ENCODE measurements at regions not wholly inside any gene's neighbourhood (a gene's known extent, or its start where the extent isn't known, plus 50 kb on each side); places are given as distances from the start of the nearest gene placed in this dataset.

DNA sequence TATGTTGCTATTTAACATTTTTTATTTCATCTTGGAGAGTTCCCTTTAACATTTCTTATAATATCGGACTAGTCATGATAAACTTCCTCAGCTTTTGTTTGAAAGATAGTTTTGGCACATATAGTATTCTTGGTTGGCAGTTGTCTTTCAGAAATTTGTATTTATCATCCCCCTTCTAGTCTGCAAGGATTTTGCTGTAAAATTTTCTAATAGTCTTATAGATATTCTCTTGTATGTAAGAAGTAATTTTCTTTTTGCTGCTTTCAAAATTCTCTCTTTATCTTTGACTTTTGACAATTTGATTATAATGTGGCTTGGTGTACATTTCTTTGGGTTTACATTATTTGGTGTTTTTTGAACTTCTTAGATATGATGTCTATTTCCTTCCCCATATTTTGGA, 116.0 kb upstream of the AVPR1A start:
- DNase-seq (ENCODE audit: low read depth in 3 of 3, low spot score in 1 of 3) = no peak

DNA sequence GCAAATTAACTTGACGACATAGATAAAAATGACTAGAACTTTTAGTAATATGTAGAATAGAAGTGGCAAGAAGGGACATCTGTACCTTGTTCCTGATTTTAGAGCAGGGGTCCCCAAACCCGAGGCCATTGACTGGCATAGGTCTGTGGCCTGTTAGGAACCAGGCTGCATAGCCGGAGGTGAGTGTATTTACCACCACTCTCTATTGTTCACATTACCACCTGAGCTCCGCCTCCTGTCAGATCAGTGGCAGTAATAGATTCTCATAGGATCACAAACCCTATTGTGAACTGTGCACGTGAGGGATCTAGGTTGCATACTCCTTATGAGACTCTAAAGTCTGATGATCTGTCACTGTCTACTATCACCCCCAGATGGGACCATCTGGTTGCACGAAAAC, 113.6 kb upstream of the AVPR1A start:
- DNase-seq (ENCODE audit: low read depth in 3 of 3, low spot score in 1 of 3) = no peak

- DNase-seq (ENCODE audit: low read depth in 3 of 3, low spot score in 1 of 3) = no peak
Measured at GRCh38 chr12:63250486-63250885, 99.5 kb upstream of the AVPR1A start.

GRCh38 chr12:63238892-63239291, 87.9 kb upstream of the AVPR1A start:
- DNase-seq (ENCODE audit: low read depth in 3 of 3, low spot score in 1 of 3) = no peak

- DNase-seq (ENCODE audit: low read depth in 3 of 3, low spot score in 1 of 3) = no peak
Measured at GRCh38 chr12:63232896-63233295, 81.9 kb upstream of the AVPR1A start.

- DNase-seq (ENCODE audit: low read depth in 3 of 3, low spot score in 1 of 3) = no peak
Measured at GRCh38 chr12:63228853-63229252, 77.9 kb upstream of the AVPR1A start.

DNA sequence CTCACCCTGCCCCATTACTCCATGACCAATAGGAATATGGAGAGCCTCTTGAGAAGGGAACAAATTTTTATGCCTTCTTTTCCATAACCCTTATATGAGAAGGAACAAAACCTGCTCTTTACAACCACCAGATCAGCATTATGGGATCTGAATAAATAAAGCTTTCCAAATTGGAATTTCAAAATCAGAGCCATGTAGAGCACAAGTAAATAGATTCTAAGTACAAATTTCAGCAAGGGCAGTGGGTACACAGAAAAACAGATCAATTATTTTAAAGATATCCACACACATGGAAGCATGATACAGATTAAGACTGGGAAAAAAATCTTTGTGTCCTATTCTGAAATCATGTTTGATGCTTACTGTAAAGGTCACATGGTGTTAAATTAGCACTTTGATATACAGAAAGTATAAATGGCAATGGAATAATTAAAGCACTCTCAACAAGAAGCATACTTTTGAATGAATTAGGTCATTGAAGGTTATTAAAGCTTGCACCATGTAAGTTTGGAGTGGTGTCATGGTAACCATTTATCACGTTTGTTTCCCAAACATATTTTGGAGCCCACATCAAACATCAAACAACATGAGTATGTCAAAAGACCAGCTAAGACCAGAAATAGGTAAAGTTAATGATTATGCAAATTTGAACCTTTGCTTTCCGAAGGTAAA, 75.9 kb upstream of the AVPR1A start:
- DNase-seq (ENCODE audit: low read depth in 3 of 3, low spot score in 1 of 3) = no peak

- DNase-seq (ENCODE audit: low read depth in 3 of 3, low spot score in 1 of 3) = no peak
Measured at GRCh38 chr12:63224396-63224795, 73.4 kb upstream of the AVPR1A start.

- DNase-seq (ENCODE audit: low read depth in 3 of 3, low spot score in 1 of 3) = no peak
Measured at GRCh38 chr12:63223128-63223527, 72.1 kb upstream of the AVPR1A start.

- no peak for DNase-seq (ENCODE audit: low read depth in 3 of 3, low spot score in 1 of 3)
Measured at GRCh38 chr12:63222582-63222981, 71.6 kb upstream of the AVPR1A start.

DNA sequence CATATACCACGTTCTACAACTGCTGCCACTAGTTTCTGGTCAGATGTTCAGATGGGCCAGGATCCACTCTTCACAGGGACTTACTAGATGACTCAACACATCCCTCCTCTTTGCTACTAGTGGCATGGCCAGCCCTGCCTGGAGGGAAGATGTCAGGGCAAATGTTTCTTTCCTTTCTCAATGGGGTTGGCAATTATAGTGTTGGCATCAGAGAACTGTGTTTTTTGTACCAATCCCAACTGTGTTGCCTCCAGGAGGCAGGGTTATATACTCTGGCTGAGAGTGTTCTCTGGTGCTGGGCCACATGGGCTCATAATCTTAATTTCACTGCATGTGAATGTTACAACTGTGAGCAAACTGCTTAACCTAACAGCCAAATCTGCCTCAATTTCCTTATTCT, 69.9 kb upstream of the AVPR1A start:
- DNase-seq (ENCODE audit: low read depth in 3 of 3, low spot score in 1 of 3) = no peak

GRCh38 chr12:63212316-63212715, 61.3 kb upstream of the AVPR1A start:
- DNase-seq (ENCODE audit: low read depth in 3 of 3, low spot score in 1 of 3) = no peak

GRCh38 chr12:63208956-63209355, 58.0 kb upstream of the AVPR1A start:
- DNase-seq (ENCODE audit: low read depth in 3 of 3, low spot score in 1 of 3) = no peak

GRCh38 chr12:63206909-63207308, 55.9 kb upstream of the AVPR1A start:
- DNase-seq (ENCODE audit: low read depth in 3 of 3, low spot score in 1 of 3) = no peak

DNA sequence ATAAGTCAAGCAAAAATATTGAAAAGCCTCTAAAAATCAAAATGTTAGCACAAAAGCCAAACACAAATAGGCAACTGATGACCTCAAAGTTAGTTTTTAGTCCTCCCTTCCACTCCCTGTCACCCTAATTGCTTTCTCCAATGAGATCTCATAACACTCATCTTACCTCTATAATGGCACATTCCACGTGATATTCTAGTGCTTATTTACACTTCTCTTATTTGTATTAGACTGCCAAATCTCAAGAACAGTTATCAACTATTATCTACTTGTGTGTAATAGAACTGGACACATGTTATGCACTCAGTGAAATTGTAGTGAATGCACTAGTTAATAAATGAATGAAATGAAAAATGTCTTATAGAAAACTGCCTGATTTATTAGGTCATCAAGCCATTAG, 55.5 kb upstream of the AVPR1A start:
- DNase-seq (ENCODE audit: low read depth in 3 of 3, low spot score in 1 of 3) = no peak
